GM12878 (cell line): ENCODE measurements at regions not wholly inside any gene's neighbourhood (a gene's known extent, or its start where the extent isn't known, plus 50 kb on each side); places are given as distances from the start of the nearest gene placed in this dataset.

Source experiments
- ATAC-seq: fragments of 200-7000 bp; cut with Tn5 transposase; 3 replicates; pipeline ENCODE4 v1.9.1; 2020; ENCODE audit warnings: mild to moderate bottlenecking, moderate library complexity
- BruUV-seq: library from RNA; stranded (reverse); fragments of 400-500 nt; replicated peaks from 2 replicates; lab custom pipeline; 2021; lab: Mats Ljungman, UMichigan
- CTCF ChIA-PET: fragments of 300-600 bp; sonication (Branson Sonifier 250); formaldehyde crosslinking; extraction: SDS; loops from one replicate; lab custom pipeline; 2021; ENCODE audit warnings: inconsistent platforms; lab: Yijun Ruan, JAX
- POLR2A ChIA-PET: fragments of 350-600 bp; formaldehyde crosslinking; extraction: SDS; loops from one replicate; lab custom pipeline; 2021; ENCODE audit warnings: inconsistent platforms; lab: Charles Lee
- RAD21 ChIA-PET: fragments of 300-600 bp; sonication (Branson Sonifier 250); formaldehyde crosslinking; loops from one replicate; lab custom pipeline; 2023; ENCODE audit warnings: antibody characterized with exemption; ENCODE audit not compliant: unreplicated experiment; lab: Charles Lee
- SMC1A ChIA-PET: fragments of 300-600 bp; sonication (Branson Sonifier 250); formaldehyde crosslinking; loops from one replicate; lab custom pipeline; 2023; ENCODE audit not compliant: unreplicated experiment, uncharacterized antibody; lab: Charles Lee
- DNase-seq: peaks from one replicate; pipeline ENCODE4 v3.0.0-alpha.2; 2011; ENCODE audit warnings: low read depth, low spot score
- FAIRE-seq: peaks from 3 replicates; lab custom pipeline; 2011; peaks lifted over from hg19 to GRCh38; lab: Jason Lieb, UNC
- H2AFZ ChIP-seq: 2 replicates; pipeline ENCODE4 v1.6.0; 2011; ENCODE audit warnings: low read depth, low read length, control low read depth; ENCODE audit not compliant: control insufficient read depth
- H3K27ac ChIP-seq: 2 replicates; pipeline ENCODE4 v1.5.1; 2011; ENCODE audit warnings: control low read depth; ENCODE audit not compliant: control insufficient read depth, insufficient read depth
- H3K27me3 ChIP-seq, 2 experiments: replicated peaks in 1 of 2; 2 replicates each; pipeline versions ENCODE4 v1.6.0 to v1.6.1; 2011; ENCODE audit warnings: low read length in 1 of 2; ENCODE audit not compliant: control insufficient read depth in 2 of 2, insufficient read depth in 2 of 2
- H3K36me3 ChIP-seq, 2 experiments: 2 replicates each; pipeline ENCODE4 v1.5.1; 2011; ENCODE audit warnings: low read length in 1 of 2; ENCODE audit not compliant: control insufficient read depth in 2 of 2, insufficient read depth in 2 of 2
- H3K4me1 ChIP-seq: 2 replicates; pipeline ENCODE4 v1.6.1; 2011; ENCODE audit warnings: mild to moderate bottlenecking, low read length, moderate library complexity, mixed read lengths; ENCODE audit not compliant: control insufficient read depth, insufficient read depth
- H3K4me2 ChIP-seq: 2 replicates; pipeline ENCODE4 v1.6.0; 2011; ENCODE audit warnings: control low read depth; ENCODE audit not compliant: control insufficient read depth, insufficient read depth
- H3K4me3 ChIP-seq: fragments of 200-600 bp; sonication (generic); 2 replicates; pipeline ENCODE4 v1.5.1; 2016
- H3K79me2 ChIP-seq: 2 replicates; pipeline ENCODE4 v1.6.0; 2011; ENCODE audit warnings: low read length; ENCODE audit not compliant: control insufficient read depth, insufficient read depth
- H3K9ac ChIP-seq: 2 replicates; pipeline ENCODE4 v1.8.0; 2011; ENCODE audit warnings: low read length, control low read depth, mixed read lengths; ENCODE audit not compliant: control insufficient read depth, insufficient read depth
- H3K9me3 ChIP-seq: replicated peaks from 3 replicates; pipeline ENCODE4 v1.5.1; 2011; ENCODE audit warnings: mild to moderate bottlenecking, low read length; ENCODE audit not compliant: control insufficient read depth, insufficient read depth
- H4K20me1 ChIP-seq: 2 replicates; pipeline ENCODE4 v1.6.0; 2011; ENCODE audit not compliant: control insufficient read depth, insufficient read depth
- BCLAF1 ChIP-seq: fragments of 450-650 bp; IDR thresholded peaks from 2 replicates; pipeline ENCODE4 v1.6.1; 2017; ENCODE audit warnings: antibody characterized with exemption, mild to moderate bottlenecking, moderate library complexity
- BHLHE40 ChIP-seq, 2 experiments: fragments of 450-650 bp in 1 of 2; IDR thresholded peaks; 2 replicates each; pipeline ENCODE4 v1.6.1; 2011 to 2017; ENCODE audit warnings: low read depth in 2 of 2, borderline replicate concordance in 1 of 2, improper control_type of control experiment in 1 of 2, low read length in 1 of 2, mild to moderate bottlenecking in 1 of 2
- DPF2 ChIP-seq: fragments of 450-650 bp; IDR thresholded peaks from 2 replicates; pipeline ENCODE4 v1.6.1; 2017; ENCODE audit warnings: mild to moderate bottlenecking
- EED ChIP-seq: sonication (generic); IDR thresholded peaks from 2 replicates; pipeline ENCODE4 v1.6.1; 2016; ENCODE audit warnings: antibody characterized with exemption, low read depth
- EGR1 ChIP-seq, 2 experiments: IDR thresholded peaks; 1 replicate in 1 of 2; 2 replicates in 1 of 2; pipeline ENCODE4 v1.6.1; 2011 to 2012; ENCODE audit warnings: low read depth in 2 of 2, low read length in 2 of 2, borderline replicate concordance in 1 of 2, mild to moderate bottlenecking in 1 of 2, moderate library complexity in 1 of 2
- GATAD2B ChIP-seq: fragments of 450-650 bp; conservative IDR thresholded peaks from 2 replicates; pipeline ENCODE4 v1.6.1; 2017; ENCODE audit warnings: low read depth, mild to moderate bottlenecking, moderate library complexity
- IKZF1 ChIP-seq: fragments of 450-650 bp; conservative IDR thresholded peaks from 2 replicates; pipeline ENCODE4 v1.6.1; 2017; ENCODE audit warnings: antibody characterized with exemption, mild to moderate bottlenecking
- IKZF2 ChIP-seq, 2 experiments: fragments of 450-650 bp; IDR thresholded peaks; 2 replicates each; pipeline ENCODE4 v1.6.1; 2017; ENCODE audit warnings: mild to moderate bottlenecking in 2 of 2, moderate library complexity in 2 of 2
- MEF2B ChIP-seq: fragments of 450-650 bp; IDR thresholded peaks from 2 replicates; pipeline ENCODE4 v1.6.1; 2018; ENCODE audit warnings: mild to moderate bottlenecking, moderate library complexity; ENCODE audit not compliant: partially characterized antibody, poor library complexity, severe bottlenecking
- MXI1 ChIP-seq: fragments of 150-350 bp; IDR thresholded peaks from 2 replicates; pipeline ENCODE4 v1.6.1; 2011; ENCODE audit warnings: low read depth, mild to moderate bottlenecking, inconsistent platforms, low read length, improper control_type of control experiment
- MYC ChIP-seq: IDR thresholded peaks from 2 replicates; pipeline ENCODE4 v1.6.1; 2011; ENCODE audit warnings: mild to moderate bottlenecking, low read length, moderate library complexity, inconsistent platforms; ENCODE audit not compliant: insufficient read depth, insufficient replicate concordance, insufficient read length, severe bottlenecking
- NR2F1 ChIP-seq: fragments of 450-650 bp; conservative IDR thresholded peaks from 2 replicates; pipeline ENCODE4 v1.6.1; 2017; ENCODE audit warnings: mild to moderate bottlenecking
- RUNX3 ChIP-seq: IDR thresholded peaks from 2 replicates; pipeline ENCODE4 v1.6.1; 2012; ENCODE audit warnings: low read length, inconsistent platforms
- YY1 ChIP-seq: IDR thresholded peaks from 2 replicates; pipeline ENCODE4 v1.6.1; 2011; ENCODE audit warnings: low read depth, mild to moderate bottlenecking, low read length
- WGBS: methylation state at CpG from one replicate; pipeline ENCODE4 v1.1.6; 2016; ENCODE audit warnings: low lambda C conversion rate; ENCODE audit not compliant: insufficient replicate concordance, insufficient coverage; ENCODE audit errors: missing lambda C conversion rate; 5-methylcytosine and 5-hydroxymethylcytosine counted together
- in situ Hi-C: fragments of 300-500 bp; cut with MboI; formaldehyde crosslinking; loops from 9 replicates; pipeline ENCODE4 v1.14.3; 2018; ENCODE audit warnings: mixed read lengths
- intact Hi-C: fragments of 100-400 bp; cut with micrococcal nuclease; formaldehyde crosslinking; loops from one replicate; pipeline ENCODE4 v1.14.2; 2022; ENCODE audit not compliant: unreplicated experiment
- TF ChIP-seq, protein P1 (sequence below): fragments of 450-650 bp; IDR thresholded peaks from 2 replicates; pipeline ENCODE4 v1.6.1; 2016; ENCODE audit warnings: mild to moderate bottlenecking, moderate library complexity, borderline replicate concordance

DNA sequence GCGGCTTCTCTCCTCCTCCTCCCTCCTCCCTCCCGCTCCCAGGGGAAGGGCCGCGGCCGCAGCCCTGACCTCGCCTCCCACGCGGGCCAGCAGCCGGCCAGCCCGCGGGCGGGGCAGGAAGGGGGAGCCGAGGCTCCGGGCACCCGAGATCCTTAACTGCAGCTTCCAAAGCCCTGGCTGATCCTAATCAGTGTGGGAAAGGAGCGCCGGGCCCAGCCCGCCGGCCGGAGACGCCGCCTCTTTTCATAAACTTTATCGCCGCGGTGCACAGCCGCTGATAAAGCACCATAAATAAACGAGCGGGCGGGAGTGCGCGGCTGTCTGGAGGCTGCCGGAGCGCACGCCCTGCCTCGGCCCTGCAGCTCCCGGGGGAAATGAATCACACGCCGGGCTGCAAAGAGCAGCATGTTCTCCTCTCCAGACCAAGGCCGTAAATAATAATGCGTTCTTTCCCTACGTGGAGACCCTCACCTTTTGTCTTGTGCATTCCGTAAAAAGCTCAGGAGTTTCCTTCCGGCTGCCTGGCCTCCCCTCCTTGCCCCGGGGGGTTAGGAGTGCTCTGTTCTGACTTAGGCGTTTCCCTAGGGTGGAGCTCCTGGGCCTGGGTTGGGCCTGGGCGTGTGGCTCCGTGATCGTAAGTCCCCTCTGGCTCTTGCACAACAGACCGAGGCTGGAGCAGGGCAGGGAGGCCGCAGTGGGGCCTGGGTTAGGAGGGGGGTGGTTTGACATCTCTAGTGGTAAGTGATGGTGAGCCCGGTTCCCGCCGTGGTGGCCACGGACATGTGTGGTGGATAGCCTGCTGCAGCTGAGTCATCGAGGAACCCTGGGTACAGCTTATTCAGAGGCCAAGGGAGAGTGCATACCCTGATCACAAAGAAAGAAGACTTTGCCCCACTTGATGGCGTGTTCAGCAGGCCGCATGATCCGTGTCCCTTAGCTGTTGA is 132.6 kb upstream of the HES1 start:
- SMC1A ChIA-PET: interaction anchor here (0.6 to 1.5 kb wide), 4 partner anchors 55 to 312 kb away, joined by 3 to 4 read pairs (median 3); no protein-coding TSS in a partner anchor
- Histone ChIP-seq H3K4me1 (peaks cover 27% of the 10 kb centered on the region), H3K79me2 (no peaks in the 10 kb centered on the region), H3K27me3 (no peaks in the 10 kb centered on the region; a peak in 2 of 4 replicates), H3K36me3 (no peaks in the 10 kb centered on the region), H2AFZ (peak overlapping the region; percentile 68), H3K4me3 (peak overlapping the region; percentile 71; the same call in 1 of the 2 replicates), H3K4me2 (peak overlapping the region; percentile 85), H3K9me3 (no peaks in the 10 kb centered on the region), H3K9ac (peak overlapping the region; percentile 22; the same call in 1 of the 2 replicates), H4K20me1 (no peaks in the 10 kb centered on the region)
- no TSS peak for BruUV-seq
- intact Hi-C loops: loop anchor here (1.0 to 2.0 kb wide), 2 partner anchors 98 to 133 kb away; partner anchors contain the start of gene HES1
- FAIRE-seq (no peak), DNase-seq (peak; percentile 11), ATAC-seq (peak; percentile 90)
- in situ Hi-C loops: no loop called here
- 5% methylated on average over 56 of the region's 58 CpGs for WGBS
- POLR2A ChIA-PET: no interaction called here
- CTCF ChIA-PET: no interaction called here
- peak; percentile 29 for TF ChIP-seq RUNX3
- TF ChIP-seq MYC: peak; percentile 51
- TF ChIP-seq GATAD2B: 0 out of 2 replicates have a peak, but pooled peaks have one; percentile 36
- TF ChIP-seq MEF2B: peak; percentile 88
- peak; percentile 8 to 42; a peak in 1 of 4 replicates for TF ChIP-seq BHLHE40 (IDR thresholded peaks at IDR 0.05; ENCODE audit: borderline replicate concordance in 1 of 2, low read depth in 2 of 2, low read length in 1 of 2)
- peak; percentile 20; the same call in 1 of the 2 replicates for TF ChIP-seq MXI1
- TF ChIP-seq, protein P1, sequence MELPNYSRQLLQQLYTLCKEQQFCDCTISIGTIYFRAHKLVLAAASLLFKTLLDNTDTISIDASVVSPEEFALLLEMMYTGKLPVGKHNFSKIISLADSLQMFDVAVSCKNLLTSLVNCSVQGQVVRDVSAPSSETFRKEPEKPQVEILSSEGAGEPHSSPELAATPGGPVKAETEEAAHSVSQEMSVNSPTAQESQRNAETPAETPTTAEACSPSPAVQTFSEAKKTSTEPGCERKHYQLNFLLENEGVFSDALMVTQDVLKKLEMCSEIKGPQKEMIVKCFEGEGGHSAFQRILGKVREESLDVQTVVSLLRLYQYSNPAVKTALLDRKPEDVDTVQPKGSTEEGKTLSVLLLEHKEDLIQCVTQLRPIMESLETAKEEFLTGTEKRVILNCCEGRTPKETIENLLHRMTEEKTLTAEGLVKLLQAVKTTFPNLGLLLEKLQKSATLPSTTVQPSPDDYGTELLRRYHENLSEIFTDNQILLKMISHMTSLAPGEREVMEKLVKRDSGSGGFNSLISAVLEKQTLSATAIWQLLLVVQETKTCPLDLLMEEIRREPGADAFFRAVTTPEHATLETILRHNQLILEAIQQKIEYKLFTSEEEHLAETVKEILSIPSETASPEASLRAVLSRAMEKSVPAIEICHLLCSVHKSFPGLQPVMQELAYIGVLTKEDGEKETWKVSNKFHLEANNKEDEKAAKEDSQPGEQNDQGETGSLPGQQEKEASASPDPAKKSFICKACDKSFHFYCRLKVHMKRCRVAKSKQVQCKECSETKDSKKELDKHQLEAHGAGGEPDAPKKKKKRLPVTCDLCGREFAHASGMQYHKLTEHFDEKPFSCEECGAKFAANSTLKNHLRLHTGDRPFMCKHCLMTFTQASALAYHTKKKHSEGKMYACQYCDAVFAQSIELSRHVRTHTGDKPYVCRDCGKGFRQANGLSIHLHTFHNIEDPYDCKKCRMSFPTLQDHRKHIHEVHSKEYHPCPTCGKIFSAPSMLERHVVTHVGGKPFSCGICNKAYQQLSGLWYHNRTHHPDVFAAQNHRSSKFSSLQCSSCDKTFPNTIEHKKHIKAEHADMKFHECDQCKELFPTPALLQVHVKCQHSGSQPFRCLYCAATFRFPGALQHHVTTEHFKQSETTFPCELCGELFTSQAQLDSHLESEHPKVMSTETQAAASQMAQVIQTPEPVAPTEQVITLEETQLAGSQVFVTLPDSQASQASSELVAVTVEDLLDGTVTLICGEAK: no peak
- 0 out of 3 replicates have a peak, but pooled peaks of 1 of the 2 experiments have one; percentile 17 for TF ChIP-seq EGR1 (IDR thresholded peaks at IDR 0.05; ENCODE audit: borderline replicate concordance in 1 of 2, low read depth in 2 of 2, low read length in 2 of 2)
- no peak for TF ChIP-seq YY1
- TF ChIP-seq IKZF2 (IDR thresholded peaks at IDR 0.05): no peak; a peak in 1 of 4 replicates
- TF ChIP-seq IKZF1: peak; percentile 51
- TF ChIP-seq NR2F1: peak; percentile 95
- 0 out of 2 replicates have a peak, but pooled peaks have one; percentile 41 for TF ChIP-seq EED
- TF ChIP-seq BCLAF1: no peak
- TF ChIP-seq DPF2: 0 out of 2 replicates have a peak, but pooled peaks have one; percentile 32
- TF ChIP-seq, all 136 proteins: peak for 11
- no peak overlapping the region for H3K27ac ChIP-seq
- RAD21 ChIA-PET: interaction anchor here (0.9 to 1.0 kb wide), 3 partner anchors 13 to 133 kb away, joined by 3 to 4 read pairs (median 3); partner anchors contain the start of gene HES1
